ENCODE measurements at regions not wholly inside any gene's neighbourhood (a gene's known extent, or its start where the extent isn't known, plus 50 kb on each side); places are given as distances from the start of the nearest gene placed in this dataset.

- no peak overlapping the region for H3K4me3 ChIP-seq (replicated peaks in 1 of 3)
Observed at GRCh38 chr2:237244976-237245646, 159.4 kb downstream of the COPS8 start.

GRCh38 chr2:237250599-237250998, 163.4 kb downstream of the COL6A3 start:
- TF ChIP-seq CTCF (IDR thresholded peaks at IDR 0.05) (no peak), POLR2A (IDR thresholded peaks at IDR 0.05) (no peak)
- H3K4me3 ChIP-seq (replicated peaks in 1 of 3): no peak overlapping the region
- H3K36me3 ChIP-seq: no peaks in the 10 kb centered on the region
- no peaks in the 10 kb centered on the region for H3K27me3 ChIP-seq
- no peaks in the 10 kb centered on the region for H3K4me1 ChIP-seq
- intact Hi-C loops (cut with DNase I): no loop called here
- DNase-seq: no peak
- H3K9me3 ChIP-seq: no peaks in the 10 kb centered on the region
- 95% methylated on average over 3 of the region's 3 CpGs for WGBS, 2 donors
- no peak overlapping the region for H3K27ac ChIP-seq

More at GRCh38 chr2:237244976-237245646, 159.4 kb downstream of the COPS8 start:
- no peaks in the 10 kb centered on the region for H3K36me3 ChIP-seq
- H3K27me3 ChIP-seq: no peaks in the 10 kb centered on the region
- 93 to 95% methylated on average over 3 of the region's 3 CpGs for WGBS, 2 donors
- no peak overlapping the region for H3K27ac ChIP-seq
- intact Hi-C loops (cut with DNase I): no loop called here
- DNase-seq: no peak
- H3K9me3 ChIP-seq: no peaks in the 10 kb centered on the region
- TF ChIP-seq POLR2A (IDR thresholded peaks at IDR 0.05) (no peak), CTCF (IDR thresholded peaks at IDR 0.05) (no peak)
- no peaks in the 10 kb centered on the region for H3K4me1 ChIP-seq

- Histone ChIP-seq H3K36me3 (no peaks in the 10 kb centered on the region), H3K4me3 (replicated peaks in 1 of 3) (no peak overlapping the region), H3K27me3 (no peaks in the 10 kb centered on the region), H3K4me1 (no peaks in the 10 kb centered on the region), H3K9me3 (no peaks in the 10 kb centered on the region), H3K27ac (no peak overlapping the region)
- intact Hi-C loops (cut with DNase I): no loop called here
- TF ChIP-seq POLR2A (IDR thresholded peaks at IDR 0.05) (no peak), CTCF (IDR thresholded peaks at IDR 0.05) (no peak)
- DNase-seq: no peak
- 71 to 87% methylated on average over 2 of the region's 2 CpGs for WGBS, 2 donors
Observed at GRCh38 chr2:237251986-237252385, 162.0 kb downstream of the COL6A3 start.

DNA sequence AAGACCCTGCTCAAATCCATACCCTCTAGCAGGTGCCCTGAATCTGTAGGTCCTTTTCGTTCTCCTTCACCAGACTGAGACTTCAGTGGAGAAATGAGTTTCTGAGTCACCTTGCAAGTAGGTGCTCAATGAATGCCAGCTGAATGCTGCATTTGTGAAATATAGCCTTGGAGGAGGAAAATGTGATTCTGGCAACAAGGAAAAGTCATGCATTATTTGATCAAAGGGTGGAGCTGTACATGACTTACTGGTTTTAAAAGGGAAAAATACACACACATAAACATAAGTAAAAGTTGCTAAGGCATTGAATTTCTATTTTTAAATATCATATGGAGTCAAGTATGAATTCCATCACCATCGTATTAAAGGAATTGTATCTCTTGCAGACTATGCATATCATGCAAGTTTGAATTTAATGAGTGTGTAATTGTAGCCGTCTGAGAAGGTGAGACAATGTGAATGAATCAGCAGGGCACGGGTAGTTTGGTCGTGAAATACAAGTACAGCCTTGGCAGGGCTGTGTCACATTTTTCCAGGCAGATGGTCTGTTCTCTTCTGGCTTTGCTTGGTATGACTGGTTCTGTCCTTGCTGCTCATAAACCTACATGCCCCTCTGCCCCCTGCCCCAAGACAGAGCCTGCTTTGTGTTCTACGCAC, 160.8 kb downstream of the COL6A3 start:
- intact Hi-C loops (cut with DNase I): no loop called here
- H3K4me3 ChIP-seq (replicated peaks in 1 of 3): no peak overlapping the region

More for the DNA sequence above, 160.8 kb downstream of the COL6A3 start:
- Histone ChIP-seq H3K27me3 (no peaks in the 10 kb centered on the region), H3K4me1 (no peaks in the 10 kb centered on the region), H3K27ac (no peak overlapping the region), H3K9me3 (no peaks in the 10 kb centered on the region), H3K36me3 (no peaks in the 10 kb centered on the region)
- no peak for TF ChIP-seq POLR2A (IDR thresholded peaks at IDR 0.05)
- no peak for TF ChIP-seq CTCF (IDR thresholded peaks at IDR 0.05)
- DNase-seq: no peak
- 89 to 94% methylated on average over 6 of the region's 6 CpGs for WGBS, 2 donors
